Spleen (tissue), 11 donors: ENCODE measurements at regions not wholly inside any gene's neighbourhood (a gene's known extent, or its start where the extent isn't known, plus 50 kb on each side); places are given as distances from the start of the nearest gene placed in this dataset.

Source experiments
- DNase-seq: peaks from one replicate; pipeline ENCODE4 v3.0.0-alpha.2; 2020
- H3K27ac ChIP-seq, 8 donors: fragments of 200-600 bp; sonication (generic) in 7 of 8; 1 replicate in 4 of 8; 2 replicates in 4 of 8; pipeline versions ENCODE4 v1.5.0 to v1.8.0; 2016 to 2021; ENCODE audit warnings: inconsistent platforms in 4 of 8, mild to moderate bottlenecking in 4 of 8, moderate library complexity in 1 of 8
- H3K27me3 ChIP-seq, 7 donors: fragments of 200-600 bp; sonication (generic) in 6 of 7; replicated peaks in 1 of 7; 1 replicate in 4 of 7; 2 replicates in 3 of 7; pipeline versions ENCODE4 v1.5.0 to v1.8.0; 2016 to 2021; ENCODE audit warnings: inconsistent platforms in 3 of 7, mild to moderate bottlenecking in 1 of 7
- H3K36me3 ChIP-seq, 6 donors: fragments of 200-600 bp; sonication (generic) in 5 of 6; 1 replicate in 4 of 6; 2 replicates in 2 of 6; pipeline versions ENCODE4 v1.5.0 to v1.8.0; 2016 to 2021; ENCODE audit warnings: inconsistent platforms in 2 of 6
- H3K4me1 ChIP-seq, 6 donors: fragments of 200-600 bp; sonication (generic) in 5 of 6; 1 replicate in 3 of 6; 2 replicates in 3 of 6; pipeline versions ENCODE4 v1.5.0 to v1.8.0; 2016 to 2021; ENCODE audit warnings: inconsistent platforms in 3 of 6
- H3K4me3 ChIP-seq, 8 donors: fragments of 200-600 bp; sonication (generic) in 7 of 8; 1 replicate in 4 of 8; 2 replicates in 4 of 8; pipeline versions ENCODE4 v1.5.0 to v1.8.0; 2016 to 2021; ENCODE audit warnings: inconsistent platforms in 4 of 8, mild to moderate bottlenecking in 4 of 8, moderate library complexity in 2 of 8
- H3K9me3 ChIP-seq, 8 donors: fragments of 200-600 bp; sonication (generic) in 7 of 8; 1 replicate in 4 of 8; 2 replicates in 4 of 8; pipeline versions ENCODE4 v1.5.0 to v1.8.0; 2016 to 2021; ENCODE audit warnings: inconsistent platforms in 4 of 8
- CTCF ChIP-seq, 11 experiments: fragments of 200-600 bp in 7 of 11; fragments of 450-650 bp in 4 of 11; sonication (generic) in 4 of 11; IDR thresholded peaks in 8 of 11; conservative IDR thresholded peaks in 3 of 11; 1 replicate in 7 of 11; 2 replicates in 4 of 11; pipeline versions ENCODE4 v1.4.0 to v1.8.0; 2016 to 2021; ENCODE audit warnings: antibody characterized with exemption in 11 of 11, inconsistent platforms in 4 of 11, mild to moderate bottlenecking in 1 of 11
- POLR2A ChIP-seq, 3 donors: fragments of 450-650 bp; IDR thresholded peaks; one replicate each; pipeline ENCODE4 v1.5.1; 2017; ENCODE audit warnings: antibody characterized with exemption in 3 of 3, mild to moderate bottlenecking in 1 of 3
- POLR2AphosphoS5 ChIP-seq, 3 donors: sonication (generic); formaldehyde crosslinking; IDR thresholded peaks; one replicate each; pipeline ENCODE4 v1.5.1; 2017; ENCODE audit warnings: antibody characterized with exemption in 3 of 3
- WGBS, 5 donors: extraction: QIAGEN DNeasy Blood & Tissue Kit in 3 of 5; methylation state at CpG; one replicate each; pipeline versions ENCODE4 v1.1.5 to v1.1.7; 2013 to 2018; 5-methylcytosine and 5-hydroxymethylcytosine counted together
- intact Hi-C: fragments of 100-400 bp; cut with DNase I; formaldehyde crosslinking; loops from one replicate; pipeline ENCODE4 v1.15.0; 2023; ENCODE audit warnings: low total_unique reads
- donor health status: healthy with polysubstance abuse.
- donor health status: DM: no; HTN: no; CAD: no; lungs with moderate emphysema.
- donor health status: DM: no; HTN: no; CAD: no.
- donor health status: Bipolar disorder and iron deficiency.
- donor health status: healthy.
- donor health status: DM: no; HTN: no; CAD: no.
- donor health status: DM: yes; HTN: yes; CAD: no.

- Histone ChIP-seq H3K27me3 (no peaks in the 10 kb centered on the region), H3K27ac (no peak overlapping the region), H3K9me3 (peaks cover 0 to 15% (median 6%) of the 10 kb centered on the region in 8 donors), H3K36me3 (no peaks in the 10 kb centered on the region), H3K4me3 (no peak overlapping the region), H3K4me1 (no peaks in the 10 kb centered on the region)
- 59 to 95% (median 79%) methylated on average over 1 of the region's 1 CpG for WGBS, 5 donors
- intact Hi-C loops = no loop called here
- DNase-seq = no peak
- no peak for TF ChIP-seq CTCF (IDR thresholded peaks at IDR 0.05 in 8 of 11, conservative IDR thresholded peaks at IDR 0.05 in 3 of 11)
- no peak for TF ChIP-seq POLR2AphosphoS5 (IDR thresholded peaks at IDR 0.05)
- no peak for TF ChIP-seq POLR2A (IDR thresholded peaks at IDR 0.05)
Observed at GRCh38 chrX:139049465-139049864, 337.9 kb upstream of the FGF13 start.

GRCh38 chrX:139044680-139045079, 333.2 kb upstream of the FGF13 start:
- H3K27ac ChIP-seq = no peak overlapping the region
- no peak for DNase-seq
- no peaks in the 10 kb centered on the region for H3K4me1 ChIP-seq
- intact Hi-C loops = no loop called here
- TF ChIP-seq CTCF (IDR thresholded peaks at IDR 0.05 in 8 of 11, conservative IDR thresholded peaks at IDR 0.05 in 3 of 11) = no peak
- no peak for TF ChIP-seq POLR2AphosphoS5 (IDR thresholded peaks at IDR 0.05)
- no peak for TF ChIP-seq POLR2A (IDR thresholded peaks at IDR 0.05)
- no peaks in the 10 kb centered on the region for H3K27me3 ChIP-seq
- no peaks in the 10 kb centered on the region for H3K36me3 ChIP-seq
- H3K9me3 ChIP-seq = peaks cover 0 to 15% (median 6%) of the 10 kb centered on the region in 8 donors
- 75 to 93% (median 84%) methylated on average over 6 of the region's 6 CpGs for WGBS, 5 donors
- H3K4me3 ChIP-seq = no peak overlapping the region

- intact Hi-C loops = no loop called here
- no peaks in the 10 kb centered on the region for H3K36me3 ChIP-seq
- H3K27me3 ChIP-seq = no peaks in the 10 kb centered on the region
- TF ChIP-seq POLR2AphosphoS5 (IDR thresholded peaks at IDR 0.05) (no peak), POLR2A (IDR thresholded peaks at IDR 0.05) (no peak), CTCF (IDR thresholded peaks at IDR 0.05 in 8 of 11, conservative IDR thresholded peaks at IDR 0.05 in 3 of 11) (no peak)
- no peak overlapping the region for H3K4me3 ChIP-seq
- H3K27ac ChIP-seq = no peak overlapping the region
- no peak for DNase-seq
- H3K4me1 ChIP-seq = no peaks in the 10 kb centered on the region
- peaks cover 0 to 7% (median 0%) of the 10 kb centered on the region in 8 donors for H3K9me3 ChIP-seq
Observed at GRCh38 chrX:139039041-139039440, 327.5 kb upstream of the FGF13 start.

- TF ChIP-seq POLR2AphosphoS5 (IDR thresholded peaks at IDR 0.05) (no peak), CTCF (IDR thresholded peaks at IDR 0.05 in 8 of 11, conservative IDR thresholded peaks at IDR 0.05 in 3 of 11) (no peak), POLR2A (IDR thresholded peaks at IDR 0.05) (no peak)
- Histone ChIP-seq H3K4me1 (no peaks in the 10 kb centered on the region), H3K4me3 (no peak overlapping the region), H3K27me3 (no peaks in the 10 kb centered on the region), H3K36me3 (no peaks in the 10 kb centered on the region), H3K27ac (no peak overlapping the region), H3K9me3 (no peaks in the 10 kb centered on the region)
- intact Hi-C loops = no loop called here
- DNase-seq = no peak
- 45 to 100% (median 73%) methylated on average over 1 of the region's 1 CpG for WGBS, 5 donors
Observed at GRCh38 chrX:139026811-139027210, 315.3 kb upstream of the FGF13 start.
